ENCODE measurements at regions not wholly inside any gene's neighbourhood (a gene's known extent, or its start where the extent isn't known, plus 50 kb on each side); places are given as distances from the start of the nearest gene placed in this dataset.

DNA sequence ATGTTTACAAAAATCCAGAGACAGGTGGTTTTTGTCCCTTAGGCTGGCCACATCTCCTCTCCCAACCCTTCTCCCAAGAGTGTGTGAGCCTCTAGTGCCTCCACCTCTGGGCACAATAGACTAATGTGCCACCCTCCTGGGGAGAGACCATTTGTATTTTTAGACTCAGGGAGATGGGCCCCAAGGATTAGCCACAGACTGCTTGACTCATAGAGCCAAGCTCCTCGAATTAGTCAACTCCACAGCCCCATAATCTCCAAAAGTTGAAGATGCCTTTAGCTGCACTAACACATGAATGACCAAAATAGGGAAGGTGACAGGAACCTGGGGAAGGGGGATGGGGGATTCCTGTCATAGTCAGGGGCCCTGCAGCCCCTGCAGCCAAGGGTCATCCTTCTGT, 53.0 kb upstream of the LRRC32 start:
- ChIA-PET POLR2A (ENCODE audit: partially characterized antibody) (interaction anchor here (0.7 kb wide), 1 partner anchor 59 kb away, joined by 3 read pairs; no protein-coding TSS in a partner anchor), CTCF (ENCODE audit: partially characterized antibody) (interaction anchor here (0.6 to 7.3 kb wide), 29 partner anchors 8 to 383 kb away, joined by 3 to 77 read pairs (median 4); partner anchors contain the start of gene TSKU)
- H3K79me1 ChIP-seq (ENCODE audit: low read depth, low read length): no peaks in the 10 kb centered on the region
- H3K23me2 ChIP-seq (ENCODE audit: low read depth, low read length): no peaks in the 10 kb centered on the region
- no peak overlapping the region for H3K56ac ChIP-seq (replicated peaks; ENCODE audit: insufficient read length, low read depth, low read length)
- no peak overlapping the region for H3K9ac ChIP-seq (replicated peaks in 1 of 4; ENCODE audit: extremely low read depth in 1 of 4, low read depth in 3 of 4, low read length in 3 of 4)
- no peak overlapping the region for H2BK120ac ChIP-seq (replicated peaks; ENCODE audit: low read depth, low read length)
- H3K18ac ChIP-seq (ENCODE audit: extremely low read depth, low read length): no peak overlapping the region
- no peaks in the 10 kb centered on the region for H3K9me3 ChIP-seq (ENCODE audit: insufficient read depth in 2 of 2, low read depth in 1 of 2, low read length in 1 of 2)
- no peak overlapping the region for H4K91ac ChIP-seq (replicated peaks; ENCODE audit: insufficient read length, low read length)
- H3K14ac ChIP-seq (ENCODE audit: insufficient read length): no peak overlapping the region
- FAIRE-seq: no peak
- H2AK5ac ChIP-seq (ENCODE audit: low read depth, low read length): no peak overlapping the region
- H2BK20ac ChIP-seq (ENCODE audit: low read length): no peak overlapping the region
- H2BK5ac ChIP-seq (ENCODE audit: low read depth, low read length): no peak overlapping the region
- no peak overlapping the region for H2AFZ ChIP-seq (ENCODE audit: low read length)
- no peaks in the 10 kb centered on the region for H3K36me3 ChIP-seq (ENCODE audit: control insufficient read depth in 2 of 4, insufficient read depth in 4 of 4, low read length in 3 of 4)
- no peak overlapping the region for H4K8ac ChIP-seq (ENCODE audit: extremely low read depth, insufficient read depth, low read length)
- H3K4me2 ChIP-seq (ENCODE audit: insufficient read depth in 1 of 2, low read depth in 2 of 2, low read length in 2 of 2): no peak overlapping the region
- H3K23ac ChIP-seq (ENCODE audit: insufficient read length): no peak overlapping the region
- no peak overlapping the region for H3K4me3 ChIP-seq (ENCODE audit: extremely low read depth in 1 of 4, insufficient read depth in 2 of 4, low read depth in 3 of 4, low read length in 4 of 4)
- H4K5ac ChIP-seq (ENCODE audit: insufficient read length, low read depth, low read length): no peak overlapping the region
- 92% methylated on average over 1 of the region's 1 CpG; no CpG with 5 or more reads in 1 of the 2 experiments for WGBS, 2 experiments (ENCODE audit: extremely low coverage in 1 of 2, insufficient coverage in 1 of 2, insufficient read length in 1 of 2, insufficient replicate concordance in 2 of 2, low coverage in 1 of 2, low lambda C conversion rate in 2 of 2, missing lambda C conversion rate in 1 of 2)
- H3K27me3 ChIP-seq (replicated peaks in 1 of 4; ENCODE audit: control insufficient read depth in 3 of 4, extremely low read depth in 1 of 4, insufficient read depth in 3 of 4, low read length in 3 of 4): no peaks in the 10 kb centered on the region; a peak in 2 of 7 replicates
- H3K4me1 ChIP-seq (replicated peaks in 1 of 4; ENCODE audit: control insufficient read depth in 3 of 4, insufficient read depth in 4 of 4, low read length in 3 of 4): peaks cover 0 to 2% (median 0%) of the 10 kb centered on the region in 4 experiments; a peak in 1 of 7 replicates
- H3K27ac ChIP-seq (ENCODE audit: low read depth, low read length): no peak overlapping the region
- H3K4ac ChIP-seq (replicated peaks; ENCODE audit: insufficient read length, low read depth, low read length): no peak overlapping the region
- no peaks in the 10 kb centered on the region for H3K79me2 ChIP-seq (ENCODE audit: control insufficient read depth in 1 of 2, insufficient read depth in 2 of 2, low read length in 2 of 2)
- DNase-seq (ENCODE audit: low read depth in 1 of 2, low spot score in 2 of 2): no peak
- H2BK12ac ChIP-seq (ENCODE audit: low read depth, low read length): no peak overlapping the region
- no peak overlapping the region for H2BK15ac ChIP-seq (ENCODE audit: low read length)
- no peaks in the 10 kb centered on the region for H4K20me1 ChIP-seq (replicated peaks in 1 of 2; ENCODE audit: control insufficient read depth in 1 of 2, insufficient read depth in 2 of 2, low read length in 2 of 2)
- TF ChIP-seq CTBP2 (IDR thresholded peaks at IDR 0.05; ENCODE audit: borderline replicate concordance, insufficient read depth, insufficient read length, low read length) (no peak), FOSL1 (IDR thresholded peaks at IDR 0.05; ENCODE audit: insufficient read depth, low read depth, low read length) (no peak), BCL11A (IDR thresholded peaks at IDR 0.05; ENCODE audit: low read depth in 2 of 2, low read length in 2 of 2) (no peak), CEBPB (IDR thresholded peaks at IDR 0.05; ENCODE audit: low read depth, low read length) (no peak), KDM4A (IDR thresholded peaks at IDR 0.05; ENCODE audit: low read depth, low read length, severe bottlenecking) (no peak), SIN3A (conservative IDR thresholded peaks at IDR 0.05 in 1 of 2, IDR thresholded peaks at IDR 0.05 in 1 of 2; ENCODE audit: low read depth in 1 of 2, low read length in 2 of 2) (no peak), RXRA (IDR thresholded peaks at IDR 0.05; ENCODE audit: insufficient read depth, low read depth, low read length) (no peak)
- TF ChIP-seq, protein P1, sequence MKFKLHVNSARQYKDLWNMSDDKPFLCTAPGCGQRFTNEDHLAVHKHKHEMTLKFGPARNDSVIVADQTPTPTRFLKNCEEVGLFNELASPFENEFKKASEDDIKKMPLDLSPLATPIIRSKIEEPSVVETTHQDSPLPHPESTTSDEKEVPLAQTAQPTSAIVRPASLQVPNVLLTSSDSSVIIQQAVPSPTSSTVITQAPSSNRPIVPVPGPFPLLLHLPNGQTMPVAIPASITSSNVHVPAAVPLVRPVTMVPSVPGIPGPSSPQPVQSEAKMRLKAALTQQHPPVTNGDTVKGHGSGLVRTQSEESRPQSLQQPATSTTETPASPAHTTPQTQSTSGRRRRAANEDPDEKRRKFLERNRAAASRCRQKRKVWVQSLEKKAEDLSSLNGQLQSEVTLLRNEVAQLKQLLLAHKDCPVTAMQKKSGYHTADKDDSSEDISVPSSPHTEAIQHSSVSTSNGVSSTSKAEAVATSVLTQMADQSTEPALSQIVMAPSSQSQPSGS (IDR thresholded peaks at IDR 0.05; ENCODE audit: low read length): no peak
